ENCODE measurements at regions not wholly inside any gene's neighbourhood (a gene's known extent, or its start where the extent isn't known, plus 50 kb on each side); places are given as distances from the start of the nearest gene placed in this dataset.

GRCh38 chr1:58398714-58399113 is 147.8 kb downstream of the OMA1 start:
- TF ChIP-seq CTCF (IDR thresholded peaks at IDR 0.05; ENCODE audit: low read length, missing control alignments): no peak

GRCh38 chr1:58397187-58397820 is 149.2 kb downstream of the OMA1 start:
- TF ChIP-seq CTCF (IDR thresholded peaks at IDR 0.05; ENCODE audit: low read length, missing control alignments): no peak
- peak; percentile 41 for DNase-seq (ENCODE audit: low read depth)

More at GRCh38 chr1:58398714-58399113, 147.8 kb downstream of the OMA1 start:
- no peak for DNase-seq (ENCODE audit: low read depth)
- H3K4me3 ChIP-seq (replicated peaks; ENCODE audit: low read depth, low read length): no peak overlapping the region

GRCh38 chr1:58396150-58396549 is 150.4 kb downstream of the OMA1 start:
- H3K4me3 ChIP-seq (replicated peaks; ENCODE audit: low read depth, low read length): no peak overlapping the region
- TF ChIP-seq CTCF (IDR thresholded peaks at IDR 0.05; ENCODE audit: low read length, missing control alignments): no peak
- no peak for DNase-seq (ENCODE audit: low read depth)

More at GRCh38 chr1:58397187-58397820, 149.2 kb downstream of the OMA1 start:
- no peak overlapping the region for H3K4me3 ChIP-seq (replicated peaks; ENCODE audit: low read depth, low read length)

- no peak overlapping the region for H3K4me3 ChIP-seq (replicated peaks; ENCODE audit: low read depth, low read length)
- TF ChIP-seq CTCF (IDR thresholded peaks at IDR 0.05; ENCODE audit: low read length, missing control alignments): no peak
- peak; percentile 87 for DNase-seq (ENCODE audit: low read depth)
These were observed 151.2 kb downstream of the OMA1 start for GRCh38 chr1:58395355-58395754.

GRCh38 chr1:58392083-58392482 is 154.4 kb downstream of the OMA1 start:
- no peak overlapping the region for H3K4me3 ChIP-seq (replicated peaks; ENCODE audit: low read depth, low read length)
- TF ChIP-seq CTCF (IDR thresholded peaks at IDR 0.05; ENCODE audit: low read length, missing control alignments): no peak
- DNase-seq (ENCODE audit: low read depth): no peak

GRCh38 chr1:58391514-58391913 is 155.0 kb downstream of the OMA1 start:
- TF ChIP-seq CTCF (IDR thresholded peaks at IDR 0.05; ENCODE audit: low read length, missing control alignments): no peak
- no peak for DNase-seq (ENCODE audit: low read depth)
- H3K4me3 ChIP-seq (replicated peaks; ENCODE audit: low read depth, low read length): no peak overlapping the region

GRCh38 chr1:58391056-58391455 is 155.5 kb downstream of the OMA1 start:
- DNase-seq (ENCODE audit: low read depth): no peak
- no peak for TF ChIP-seq CTCF (IDR thresholded peaks at IDR 0.05; ENCODE audit: low read length, missing control alignments)
- no peak overlapping the region for H3K4me3 ChIP-seq (replicated peaks; ENCODE audit: low read depth, low read length)
